ENCODE measurements at regions not wholly inside any gene's neighbourhood (a gene's known extent, or its start where the extent isn't known, plus 50 kb on each side); places are given as distances from the start of the nearest gene placed in this dataset.

GRCh38 chr13:59229861-59230260, 933.9 kb downstream of the DIAPH3 start:
- no peak for DNase-seq (ENCODE audit: low spot score)
- Histone ChIP-seq H3K27ac (no peak overlapping the region), H3K4me3 (no peak overlapping the region)
- TF ChIP-seq CTCF (IDR thresholded peaks at IDR 0.05) = no peak

GRCh38 chr13:59230484-59231264, 933.1 kb downstream of the DIAPH3 start:
- no peak for DNase-seq (ENCODE audit: low spot score)
- Histone ChIP-seq H3K4me3 (no peak overlapping the region), H3K27ac (no peak overlapping the region)
- no peak for TF ChIP-seq CTCF (IDR thresholded peaks at IDR 0.05)

GRCh38 chr13:59236309-59236919, 927.3 kb downstream of the DIAPH3 start:
- no peak for TF ChIP-seq CTCF (IDR thresholded peaks at IDR 0.05)
- H3K27ac ChIP-seq = no peak overlapping the region
- no peak overlapping the region for H3K4me3 ChIP-seq
- DNase-seq (ENCODE audit: low spot score) = no peak

GRCh38 chr13:59236944-59237343, 926.8 kb downstream of the DIAPH3 start:
- H3K27ac ChIP-seq = no peak overlapping the region
- no peak overlapping the region for H3K4me3 ChIP-seq
- DNase-seq (ENCODE audit: low spot score) = no peak
- no peak for TF ChIP-seq CTCF (IDR thresholded peaks at IDR 0.05)

GRCh38 chr13:59247171-59247570, 916.6 kb downstream of the DIAPH3 start:
- DNase-seq (ENCODE audit: low spot score) = no peak
- no peak overlapping the region for H3K4me3 ChIP-seq
- TF ChIP-seq CTCF (IDR thresholded peaks at IDR 0.05) = no peak
- H3K27ac ChIP-seq = no peak overlapping the region

GRCh38 chr13:59250336-59251189, 913.2 kb downstream of the DIAPH3 start:
- no peak for TF ChIP-seq CTCF (IDR thresholded peaks at IDR 0.05)
- no peak overlapping the region for H3K27ac ChIP-seq
- no peak overlapping the region for H3K4me3 ChIP-seq
- DNase-seq (ENCODE audit: low spot score) = no peak
